ENCODE measurements at regions not wholly inside any gene's neighbourhood (a gene's known extent, or its start where the extent isn't known, plus 50 kb on each side); places are given as distances from the start of the nearest gene placed in this dataset.
"Not testable (repeated sequence)": the region's sequence is repeated elsewhere in the genome, so short reads cannot be mapped to it uniquely, and the experiment has no call there.

DNA sequence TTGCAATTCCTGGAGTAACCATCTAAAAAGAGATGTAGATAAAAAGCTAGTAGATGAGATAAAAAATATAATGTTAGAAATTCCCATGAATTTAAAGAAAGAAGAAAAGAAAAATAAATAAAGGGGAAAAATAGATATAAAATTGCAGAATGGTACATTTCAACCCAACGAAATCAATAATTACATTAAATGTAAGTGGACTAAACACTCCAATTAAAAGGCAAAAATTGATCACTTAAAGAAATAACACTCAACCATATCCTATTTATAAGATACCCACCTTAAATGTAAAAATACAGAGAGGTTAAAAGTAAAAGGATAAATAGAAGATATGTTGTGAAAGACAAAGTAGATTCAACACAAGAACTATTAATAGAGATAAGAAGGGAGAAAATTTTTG lies 150.5 kb upstream of the GRIK3 start:
- Histone ChIP-seq H3K27ac (no peak overlapping the region), H3K9ac (no peak overlapping the region), H4K20me1 (ENCODE audit: insufficient read depth) (no peaks in the 10 kb centered on the region), H3K36me3 (ENCODE audit: insufficient read depth) (no peaks in the 10 kb centered on the region), H3K79me2 (ENCODE audit: insufficient read depth, low read depth) (no peaks in the 10 kb centered on the region), H3K27me3 (ENCODE audit: insufficient read depth, low read depth) (peaks cover 6% of the 10 kb centered on the region), H3K4me3 (IDR thresholded peaks at IDR 0.05; ENCODE audit: insufficient read depth, low read depth, low read length) (no peak overlapping the region), H3K4me2 (no peak overlapping the region), H3K4me1 (ENCODE audit: low read depth, poor library complexity, severe bottlenecking) (no peaks in the 10 kb centered on the region), H2AFZ (ENCODE audit: low read depth) (no peak overlapping the region)
- TF ChIP-seq, protein P1, sequence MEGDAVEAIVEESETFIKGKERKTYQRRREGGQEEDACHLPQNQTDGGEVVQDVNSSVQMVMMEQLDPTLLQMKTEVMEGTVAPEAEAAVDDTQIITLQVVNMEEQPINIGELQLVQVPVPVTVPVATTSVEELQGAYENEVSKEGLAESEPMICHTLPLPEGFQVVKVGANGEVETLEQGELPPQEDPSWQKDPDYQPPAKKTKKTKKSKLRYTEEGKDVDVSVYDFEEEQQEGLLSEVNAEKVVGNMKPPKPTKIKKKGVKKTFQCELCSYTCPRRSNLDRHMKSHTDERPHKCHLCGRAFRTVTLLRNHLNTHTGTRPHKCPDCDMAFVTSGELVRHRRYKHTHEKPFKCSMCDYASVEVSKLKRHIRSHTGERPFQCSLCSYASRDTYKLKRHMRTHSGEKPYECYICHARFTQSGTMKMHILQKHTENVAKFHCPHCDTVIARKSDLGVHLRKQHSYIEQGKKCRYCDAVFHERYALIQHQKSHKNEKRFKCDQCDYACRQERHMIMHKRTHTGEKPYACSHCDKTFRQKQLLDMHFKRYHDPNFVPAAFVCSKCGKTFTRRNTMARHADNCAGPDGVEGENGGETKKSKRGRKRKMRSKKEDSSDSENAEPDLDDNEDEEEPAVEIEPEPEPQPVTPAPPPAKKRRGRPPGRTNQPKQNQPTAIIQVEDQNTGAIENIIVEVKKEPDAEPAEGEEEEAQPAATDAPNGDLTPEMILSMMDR (conservative IDR thresholded peaks at IDR 0.05; ENCODE audit: low read depth, low read length): no peak

DNA sequence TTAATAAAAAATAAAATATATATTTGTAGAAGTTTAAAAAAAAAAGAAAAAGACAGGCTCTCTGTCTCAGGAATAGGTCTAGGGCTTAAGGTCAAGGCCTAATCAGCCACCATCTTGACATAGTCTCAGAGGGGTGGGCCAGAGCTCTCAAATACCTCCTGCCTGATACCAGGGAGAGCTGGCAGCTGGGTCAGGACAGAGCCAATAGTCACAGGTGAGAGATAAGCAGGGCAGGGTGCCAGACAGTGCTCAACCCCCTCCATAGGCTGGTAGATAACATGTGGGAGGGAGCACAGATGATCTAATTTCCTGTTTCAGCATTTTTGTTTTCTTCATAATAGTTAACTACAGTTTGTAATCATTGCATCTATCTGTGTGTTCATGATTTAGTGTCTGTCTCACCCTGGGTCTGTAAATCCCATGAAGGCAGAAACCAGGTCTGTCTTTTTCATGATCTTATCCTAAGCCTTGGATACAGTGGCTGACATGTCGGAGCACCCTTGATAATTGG lies 152.0 kb upstream of the GRIK3 start:
- H3K27me3 ChIP-seq (ENCODE audit: insufficient read depth, low read depth): peaks cover 3% of the 10 kb centered on the region
- H2AFZ ChIP-seq (ENCODE audit: low read depth): no peak overlapping the region
- H3K79me2 ChIP-seq (ENCODE audit: insufficient read depth, low read depth): no peaks in the 10 kb centered on the region
- no peak overlapping the region for H3K4me3 ChIP-seq (IDR thresholded peaks at IDR 0.05; ENCODE audit: insufficient read depth, low read depth, low read length)
- H3K4me2 ChIP-seq: no peak overlapping the region
- H4K20me1 ChIP-seq (ENCODE audit: insufficient read depth): no peaks in the 10 kb centered on the region
- H3K4me1 ChIP-seq (ENCODE audit: low read depth, poor library complexity, severe bottlenecking): no peaks in the 10 kb centered on the region
- TF ChIP-seq, protein P1 (conservative IDR thresholded peaks at IDR 0.05; ENCODE audit: low read depth, low read length): no peak
- H3K36me3 ChIP-seq (ENCODE audit: insufficient read depth): no peaks in the 10 kb centered on the region
- H3K9ac ChIP-seq: no peak overlapping the region
- no peak overlapping the region for H3K27ac ChIP-seq

DNA sequence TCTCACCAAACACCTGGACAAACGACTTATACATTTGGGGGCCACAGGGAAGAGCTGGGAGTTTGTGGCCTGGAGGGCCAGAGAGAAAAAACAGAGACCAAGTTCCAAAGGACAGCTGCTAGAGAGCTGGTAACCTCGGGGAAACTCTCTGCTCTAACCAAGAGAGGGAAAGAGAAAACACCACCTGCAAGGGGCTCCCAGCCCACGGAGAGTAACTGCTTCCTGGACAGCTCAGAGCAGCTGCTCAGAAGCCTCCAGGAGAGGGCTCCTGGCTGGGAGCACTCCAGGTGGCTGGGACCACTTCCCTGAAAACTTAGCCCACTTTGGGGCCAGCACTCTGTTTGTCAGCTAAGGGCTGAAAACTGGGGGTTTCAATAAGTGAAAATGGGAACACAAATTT lies 154.8 kb upstream of the GRIK3 start:
- Histone ChIP-seq H4K20me1 (ENCODE audit: insufficient read depth) (no peaks in the 10 kb centered on the region), H3K4me3 (IDR thresholded peaks at IDR 0.05; ENCODE audit: insufficient read depth, low read depth, low read length) (no peak overlapping the region), H3K9ac (no peak overlapping the region), H2AFZ (ENCODE audit: low read depth) (no peak overlapping the region), H3K4me2 (no peak overlapping the region), H3K79me2 (ENCODE audit: insufficient read depth, low read depth) (no peaks in the 10 kb centered on the region), H3K27ac (no peak overlapping the region), H3K36me3 (ENCODE audit: insufficient read depth) (no peaks in the 10 kb centered on the region), H3K27me3 (ENCODE audit: insufficient read depth, low read depth) (peaks cover 3% of the 10 kb centered on the region), H3K4me1 (ENCODE audit: low read depth, poor library complexity, severe bottlenecking) (no peaks in the 10 kb centered on the region)
- TF ChIP-seq, protein P1 (conservative IDR thresholded peaks at IDR 0.05; ENCODE audit: low read depth, low read length): no peak

DNA sequence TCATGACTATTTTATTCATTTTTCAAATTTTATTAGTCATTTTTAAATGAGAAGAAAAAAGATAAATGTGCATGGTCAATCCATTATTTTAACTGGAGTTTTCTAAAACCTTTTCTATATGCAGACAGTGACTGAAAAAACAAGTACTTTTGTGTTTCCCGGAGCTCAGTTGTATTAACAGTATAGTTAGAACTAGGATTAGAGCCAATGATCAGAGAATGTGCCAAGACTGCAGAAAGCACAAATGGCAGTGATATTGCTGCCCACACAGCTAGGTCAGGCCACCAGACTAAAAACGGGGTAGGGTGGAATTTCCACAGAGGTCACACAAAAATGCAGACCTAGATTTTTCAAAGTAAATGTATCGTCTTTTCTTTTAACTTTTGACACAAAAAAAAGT lies 163.1 kb upstream of the GRIK3 start:
- Histone ChIP-seq H3K27ac (no peak overlapping the region), H2AFZ (ENCODE audit: low read depth) (no peak overlapping the region), H3K36me3 (ENCODE audit: insufficient read depth) (no peaks in the 10 kb centered on the region), H3K4me3 (IDR thresholded peaks at IDR 0.05; ENCODE audit: insufficient read depth, low read depth, low read length) (no peak overlapping the region), H3K79me2 (ENCODE audit: insufficient read depth, low read depth) (no peaks in the 10 kb centered on the region), H3K27me3 (ENCODE audit: insufficient read depth, low read depth) (no peaks in the 10 kb centered on the region; the same call in 1 of the 2 replicates), H4K20me1 (ENCODE audit: insufficient read depth) (no peaks in the 10 kb centered on the region), H3K9ac (no peak overlapping the region), H3K4me2 (no peak overlapping the region), H3K4me1 (ENCODE audit: low read depth, poor library complexity, severe bottlenecking) (no peaks in the 10 kb centered on the region)
- TF ChIP-seq, protein P1 (conservative IDR thresholded peaks at IDR 0.05; ENCODE audit: low read depth, low read length): no peak

DNA sequence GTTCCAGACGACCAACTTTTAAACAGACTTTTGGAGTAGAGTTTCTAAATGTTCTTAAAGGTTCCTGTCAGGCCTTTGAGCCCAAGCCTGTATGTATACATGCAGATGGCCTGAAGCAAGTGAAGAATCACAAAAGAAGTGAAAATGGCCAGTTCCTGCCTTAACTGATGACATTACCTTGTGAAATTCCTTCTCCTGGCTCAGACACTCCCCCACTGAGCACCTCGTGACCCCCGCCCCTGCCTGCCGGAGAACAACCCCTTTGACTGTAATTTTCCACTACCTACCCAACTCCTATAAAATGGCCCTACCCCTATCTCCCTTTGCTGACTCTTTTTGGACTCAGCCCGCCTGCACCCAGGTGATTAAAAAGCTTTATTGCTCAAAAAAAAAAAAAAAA lies 180.0 kb upstream of the GRIK3 start:
- not testable (repeated sequence) for H3K79me2 ChIP-seq (ENCODE audit: insufficient read depth, low read depth); H4K20me1 ChIP-seq (ENCODE audit: insufficient read depth); H3K27ac ChIP-seq; H3K27me3 ChIP-seq (ENCODE audit: insufficient read depth, low read depth); H3K9ac ChIP-seq; H3K36me3 ChIP-seq (ENCODE audit: insufficient read depth); H2AFZ ChIP-seq (ENCODE audit: low read depth); H3K4me3 ChIP-seq (IDR thresholded peaks at IDR 0.05; ENCODE audit: insufficient read depth, low read depth, low read length); H3K4me2 ChIP-seq; H3K4me1 ChIP-seq (ENCODE audit: low read depth, poor library complexity, severe bottlenecking)
